ENCODE measurements at regions not wholly inside any gene's neighbourhood (a gene's known extent, or its start where the extent isn't known, plus 50 kb on each side); places are given as distances from the start of the nearest gene placed in this dataset.

- TF ChIP-seq GATA2 (IDR thresholded peaks at IDR 0.05; ENCODE audit: low read depth, low read length) (no peak), GATA3 (IDR thresholded peaks at IDR 0.05; ENCODE audit: low read depth, low read length) (no peak)
These were observed 89.3 kb downstream of the ZNF648 start for GRCh38 chr1:181972256-181972655.

- TF ChIP-seq GATA2 (IDR thresholded peaks at IDR 0.05; ENCODE audit: low read depth, low read length) (no peak), GATA3 (IDR thresholded peaks at IDR 0.05; ENCODE audit: low read depth, low read length) (no peak)
These were observed 90.1 kb downstream of the ZNF648 start for GRCh38 chr1:181971424-181971823.

GRCh38 chr1:181969902-181970301 lies 91.6 kb downstream of the ZNF648 start:
- TF ChIP-seq GATA3 (IDR thresholded peaks at IDR 0.05; ENCODE audit: low read depth, low read length) (no peak), GATA2 (IDR thresholded peaks at IDR 0.05; ENCODE audit: low read depth, low read length) (no peak)

- TF ChIP-seq GATA3 (IDR thresholded peaks at IDR 0.05; ENCODE audit: low read depth, low read length) = no peak
- TF ChIP-seq GATA2 (IDR thresholded peaks at IDR 0.05; ENCODE audit: low read depth, low read length) = no peak
These were observed 107.9 kb downstream of the ZNF648 start for GRCh38 chr1:181953596-181953995.

- TF ChIP-seq GATA2 (IDR thresholded peaks at IDR 0.05; ENCODE audit: low read depth, low read length) (no peak), GATA3 (IDR thresholded peaks at IDR 0.05; ENCODE audit: low read depth, low read length) (no peak)
These were observed 110.3 kb downstream of the ZNF648 start for GRCh38 chr1:181951213-181951612.

- no peak for TF ChIP-seq GATA3 (IDR thresholded peaks at IDR 0.05; ENCODE audit: low read depth, low read length)
- TF ChIP-seq GATA2 (IDR thresholded peaks at IDR 0.05; ENCODE audit: low read depth, low read length) = no peak
These were observed 112.0 kb downstream of the ZNF648 start for GRCh38 chr1:181949500-181949899.

GRCh38 chr1:181948372-181948771 lies 113.1 kb downstream of the ZNF648 start:
- TF ChIP-seq GATA2 (IDR thresholded peaks at IDR 0.05; ENCODE audit: low read depth, low read length) = no peak
- no peak for TF ChIP-seq GATA3 (IDR thresholded peaks at IDR 0.05; ENCODE audit: low read depth, low read length)

GRCh38 chr1:181947441-181947840 lies 114.1 kb downstream of the ZNF648 start:
- TF ChIP-seq GATA2 (IDR thresholded peaks at IDR 0.05; ENCODE audit: low read depth, low read length) (no peak), GATA3 (IDR thresholded peaks at IDR 0.05; ENCODE audit: low read depth, low read length) (no peak)

GRCh38 chr1:181936768-181937581 lies 124.5 kb downstream of the ZNF648 start:
- no peak for TF ChIP-seq GATA2 (IDR thresholded peaks at IDR 0.05; ENCODE audit: low read depth, low read length)
- no peak for TF ChIP-seq GATA3 (IDR thresholded peaks at IDR 0.05; ENCODE audit: low read depth, low read length)

GRCh38 chr1:181936269-181936668 lies 125.2 kb downstream of the ZNF648 start:
- TF ChIP-seq GATA3 (IDR thresholded peaks at IDR 0.05; ENCODE audit: low read depth, low read length) (no peak), GATA2 (IDR thresholded peaks at IDR 0.05; ENCODE audit: low read depth, low read length) (no peak)

GRCh38 chr1:181931873-181932272 lies 129.6 kb downstream of the ZNF648 start:
- TF ChIP-seq GATA2 (IDR thresholded peaks at IDR 0.05; ENCODE audit: low read depth, low read length) = no peak
- TF ChIP-seq GATA3 (IDR thresholded peaks at IDR 0.05; ENCODE audit: low read depth, low read length) = no peak

- TF ChIP-seq GATA2 (IDR thresholded peaks at IDR 0.05; ENCODE audit: low read depth, low read length) (no peak), GATA3 (IDR thresholded peaks at IDR 0.05; ENCODE audit: low read depth, low read length) (no peak)
These were observed 131.3 kb downstream of the ZNF648 start for GRCh38 chr1:181930187-181930586.

GRCh38 chr1:181926697-181927096 lies 134.8 kb downstream of the ZNF648 start:
- TF ChIP-seq GATA3 (IDR thresholded peaks at IDR 0.05; ENCODE audit: low read depth, low read length) (no peak), GATA2 (IDR thresholded peaks at IDR 0.05; ENCODE audit: low read depth, low read length) (no peak)

GRCh38 chr1:181919542-181919941 lies 142.0 kb downstream of the ZNF648 start:
- TF ChIP-seq GATA2 (IDR thresholded peaks at IDR 0.05; ENCODE audit: low read depth, low read length) (no peak), GATA3 (IDR thresholded peaks at IDR 0.05; ENCODE audit: low read depth, low read length) (no peak)

GRCh38 chr1:181918880-181919525 lies 142.5 kb downstream of the ZNF648 start:
- TF ChIP-seq GATA2 (IDR thresholded peaks at IDR 0.05; ENCODE audit: low read depth, low read length) = no peak
- TF ChIP-seq GATA3 (IDR thresholded peaks at IDR 0.05; ENCODE audit: low read depth, low read length) = no peak
